H9 (cell line): ENCODE measurements at regions not wholly inside any gene's neighbourhood (a gene's known extent, or its start where the extent isn't known, plus 50 kb on each side); places are given as distances from the start of the nearest gene placed in this dataset.

Experiments
- DNase-seq: peaks from one replicate; pipeline ENCODE4 v3.0.0-alpha.2; 2017
- H2AFZ ChIP-seq: one replicate; pipeline ENCODE4 v1.6.1; 2013; ENCODE audit warnings: mild to moderate bottlenecking, low read length, control low read depth, moderate library complexity
- H2AK5ac ChIP-seq: 2 replicates; pipeline ENCODE4 v1.6.1; 2013; ENCODE audit warnings: low read length, control low read depth, mixed read lengths; ENCODE audit not compliant: insufficient read length
- H2BK120ac ChIP-seq: one replicate; pipeline ENCODE4 v1.6.1; 2013; ENCODE audit warnings: low read depth, mild to moderate bottlenecking, low read length, control low read depth, inconsistent platforms; ENCODE audit not compliant: poor library complexity, severe bottlenecking
- H2BK12ac ChIP-seq: 2 replicates; pipeline ENCODE4 v1.6.1; 2013; ENCODE audit warnings: low read length, control low read depth, mixed read lengths, low read depth; ENCODE audit not compliant: insufficient read length
- H2BK15ac ChIP-seq: 2 replicates; pipeline ENCODE4 v1.6.1; 2013; ENCODE audit warnings: low read depth, low read length, control low read depth
- H2BK20ac ChIP-seq: one replicate; pipeline ENCODE4 v1.6.1; 2013; ENCODE audit warnings: low read depth, mild to moderate bottlenecking, low read length, control low read depth, inconsistent platforms; ENCODE audit not compliant: poor library complexity, severe bottlenecking
- H2BK5ac ChIP-seq: 2 replicates; pipeline ENCODE4 v1.6.1; 2013; ENCODE audit warnings: low read length, control low read depth, mixed read lengths; ENCODE audit not compliant: insufficient read length
- H3K14ac ChIP-seq: 2 replicates; pipeline ENCODE4 v1.6.1; 2013; ENCODE audit warnings: low read length, control low read depth; ENCODE audit not compliant: insufficient read depth
- H3K18ac ChIP-seq: 2 replicates; pipeline ENCODE4 v1.6.1; 2013; ENCODE audit warnings: low read depth, mild to moderate bottlenecking, mixed read lengths, low read length, control low read depth; ENCODE audit not compliant: insufficient read length
- H3K23ac ChIP-seq: 2 replicates; pipeline ENCODE4 v1.6.1; 2013; ENCODE audit warnings: low read length, control low read depth, mixed read lengths, low read depth; ENCODE audit not compliant: insufficient read length
- H3K23me2 ChIP-seq: 2 replicates; pipeline ENCODE4 v1.6.1; 2013; ENCODE audit warnings: low read depth, mild to moderate bottlenecking, mixed read lengths, low read length, control low read depth; ENCODE audit not compliant: insufficient read length, poor library complexity, severe bottlenecking
- H3K27ac ChIP-seq: 2 replicates; pipeline ENCODE4 v1.5.1; 2013; ENCODE audit warnings: low read length, control low read depth, mixed read lengths, low read depth; ENCODE audit not compliant: insufficient read length
- H3K27me3 ChIP-seq: 2 replicates; pipeline ENCODE4 v1.6.1; 2013; ENCODE audit warnings: low read length, control low read depth, inconsistent platforms; ENCODE audit not compliant: insufficient read depth
- H3K4ac ChIP-seq: 2 replicates; pipeline ENCODE4 v1.6.1; 2013; ENCODE audit warnings: low read depth, mild to moderate bottlenecking, control low read depth, inconsistent platforms, low read length, moderate library complexity
- H3K4me1 ChIP-seq: 2 replicates; pipeline ENCODE4 v1.6.1; 2013; ENCODE audit warnings: low read length, control low read depth, inconsistent platforms; ENCODE audit not compliant: insufficient read depth
- H3K4me2 ChIP-seq: 2 replicates; pipeline ENCODE4 v1.6.1; 2013; ENCODE audit warnings: low read length, control low read depth, mixed read lengths; ENCODE audit not compliant: insufficient read length, insufficient read depth
- H3K56ac ChIP-seq: 2 replicates; pipeline ENCODE4 v1.6.1; 2013; ENCODE audit warnings: low read depth, mild to moderate bottlenecking, mixed read lengths, low read length, control low read depth; ENCODE audit not compliant: insufficient read length
- H3K79me1 ChIP-seq: 2 replicates; pipeline ENCODE4 v1.6.1; 2013; ENCODE audit warnings: low read depth, mild to moderate bottlenecking, moderate library complexity, low read length, control low read depth, inconsistent platforms; ENCODE audit not compliant: insufficient read depth, poor library complexity, severe bottlenecking
- H3K79me2 ChIP-seq: 2 replicates; pipeline ENCODE4 v1.6.1; 2013; ENCODE audit warnings: low read length, control low read depth, inconsistent platforms; ENCODE audit not compliant: insufficient read depth
- H3K9ac ChIP-seq: 2 replicates; pipeline ENCODE4 v1.6.1; 2013; ENCODE audit warnings: low read length, control low read depth, mixed read lengths; ENCODE audit not compliant: insufficient read length; ENCODE audit errors: extremely low read depth
- H3K9me3 ChIP-seq: one replicate; pipeline ENCODE4 v1.6.1; 2013; ENCODE audit warnings: low read depth, low read length, inconsistent platforms; ENCODE audit not compliant: control insufficient read depth
- H3T11ph ChIP-seq: one replicate; pipeline ENCODE4 v1.6.1; 2013; ENCODE audit warnings: mild to moderate bottlenecking, low read length, control low read depth, inconsistent platforms
- H4K20me1 ChIP-seq: one replicate; pipeline ENCODE4 v1.6.1; 2013; ENCODE audit not compliant: control insufficient read depth, insufficient read length, insufficient read depth
- H4K5ac ChIP-seq: 2 replicates; pipeline ENCODE4 v1.6.1; 2013; ENCODE audit warnings: low read depth, mild to moderate bottlenecking, mixed read lengths, low read length, control low read depth; ENCODE audit not compliant: insufficient read length
- H4K8ac ChIP-seq: replicated peaks from 2 replicates; pipeline ENCODE4 v1.6.1; 2013; ENCODE audit warnings: low read length, control low read depth, mixed read lengths, low read depth; ENCODE audit not compliant: insufficient read length
- H4K91ac ChIP-seq: 2 replicates; pipeline ENCODE4 v1.6.1; 2013; ENCODE audit warnings: low read depth, mild to moderate bottlenecking, moderate library complexity, mixed read lengths, low read length, control low read depth; ENCODE audit not compliant: insufficient read length
- H3K27ac Mint-ChIP-seq, 3 experiments: 2 replicates in 2 of 3; 3 replicates in 1 of 3; pipeline ENCODE4 v1.8.0; 2020 to 2021; ENCODE audit warnings: mixed read lengths in 3 of 3, mild to moderate bottlenecking in 1 of 3, moderate library complexity in 1 of 3
- H3K27me3 Mint-ChIP-seq: 2 replicates; pipeline ENCODE4 v1.8.0; 2021; ENCODE audit warnings: low read depth, mild to moderate bottlenecking, moderate library complexity, mixed read lengths
- H3K36me3 Mint-ChIP-seq, 3 experiments: 2 replicates in 2 of 3; 3 replicates in 1 of 3; pipeline ENCODE4 v1.8.0; 2020 to 2021; ENCODE audit warnings: low read depth in 3 of 3, mixed read lengths in 3 of 3; ENCODE audit not compliant: insufficient read depth in 1 of 3
- H3K4me1 Mint-ChIP-seq, 2 experiments: 2 replicates each; pipeline ENCODE4 v1.8.0; 2020; ENCODE audit warnings: mixed read lengths in 2 of 2
- H3K4me3 Mint-ChIP-seq, 2 experiments: 2 replicates in 1 of 2; 3 replicates in 1 of 2; pipeline ENCODE4 v1.8.0; 2020 to 2021; ENCODE audit warnings: mild to moderate bottlenecking in 2 of 2, mixed read lengths in 2 of 2, moderate library complexity in 1 of 2
- H3K9me3 Mint-ChIP-seq, 2 experiments: 2 replicates in 1 of 2; 3 replicates in 1 of 2; pipeline ENCODE4 v1.8.0; 2020; ENCODE audit warnings: mild to moderate bottlenecking in 2 of 2, mixed read lengths in 2 of 2, moderate library complexity in 1 of 2
- WGBS: extraction: QIAGEN DNeasy Blood & Tissue Kit; methylation state at CpG from one replicate; pipeline ENCODE4 v1.1.7; 2013; ENCODE audit warnings: missing lambda C conversion rate, low lambda C conversion rate, mixed read lengths; ENCODE audit not compliant: insufficient read length; ENCODE audit errors: extremely low coverage; 5-methylcytosine and 5-hydroxymethylcytosine counted together
- TF ChIP-seq, protein P1 (sequence below): fragments of 200-600 bp; sonication (generic); conservative IDR thresholded peaks from 3 replicates; pipeline ENCODE4 v1.8.0; 2021; ENCODE audit warnings: antibody characterized with exemption, mild to moderate bottlenecking

DNA sequence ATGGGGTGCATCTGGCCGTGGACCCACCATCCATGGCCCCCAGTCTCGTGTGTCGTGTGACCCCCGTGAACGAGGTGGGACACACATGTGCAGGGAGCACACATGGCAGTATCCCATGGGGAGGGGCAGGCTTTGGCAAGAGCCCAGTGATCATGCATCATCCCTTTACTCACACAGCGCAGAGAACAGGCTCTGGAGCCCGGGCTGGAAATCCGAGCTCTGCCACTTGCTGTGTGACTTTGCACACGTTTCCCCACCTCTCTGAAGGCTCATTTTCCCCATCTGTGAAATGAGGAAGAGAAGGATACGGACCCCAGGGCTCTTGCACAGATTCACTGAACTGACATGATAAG, 119.9 kb downstream of the PHETA1 start:
- DNase-seq: no peak
- H3K9ac ChIP-seq: no peak overlapping the region
- H3T11ph ChIP-seq: no peak overlapping the region
- Mint-ChIP-seq H3K4me1 (peaks cover 0 to 11% of the 10 kb centered on the region in 2 experiments; a peak in 2 of 4 replicates), H3K4me3 (no peak overlapping the region), H3K9me3 (peaks cover 2 to 9% of the 10 kb centered on the region in 2 experiments; a peak in 4 of 5 replicates), H3K27ac (no peak overlapping the region), H3K27me3 (no peaks in the 10 kb centered on the region; the same call in none of the 2 replicates), H3K36me3 (peaks cover 0 to 5% (median 3%) of the 10 kb centered on the region in 3 experiments; a peak in 2 of 7 replicates)
- H4K20me1 ChIP-seq: no peaks in the 10 kb centered on the region
- H2BK120ac ChIP-seq: no peak overlapping the region
- no peak overlapping the region for H2BK5ac ChIP-seq
- H3K23ac ChIP-seq: no peak overlapping the region
- no peaks in the 10 kb centered on the region for H3K23me2 ChIP-seq
- no peak overlapping the region for H2BK20ac ChIP-seq
- H2BK12ac ChIP-seq: no peak overlapping the region
- H3K56ac ChIP-seq: no peak overlapping the region
- no CpG with 5 or more reads among the region's 10 CpGs for WGBS
- H3K79me1 ChIP-seq: no peaks in the 10 kb centered on the region
- no peak overlapping the region for H2AFZ ChIP-seq
- H4K8ac ChIP-seq: no peak overlapping the region
- no peaks in the 10 kb centered on the region; the same call in 1 of the 2 replicates for H3K4me1 ChIP-seq
- no peaks in the 10 kb centered on the region for H3K9me3 ChIP-seq
- no peak overlapping the region for H3K27ac ChIP-seq
- H4K91ac ChIP-seq: no peak overlapping the region
- H2AK5ac ChIP-seq: no peak overlapping the region
- no peak overlapping the region for H3K18ac ChIP-seq
- no peak overlapping the region for H2BK15ac ChIP-seq
- TF ChIP-seq, protein P1, sequence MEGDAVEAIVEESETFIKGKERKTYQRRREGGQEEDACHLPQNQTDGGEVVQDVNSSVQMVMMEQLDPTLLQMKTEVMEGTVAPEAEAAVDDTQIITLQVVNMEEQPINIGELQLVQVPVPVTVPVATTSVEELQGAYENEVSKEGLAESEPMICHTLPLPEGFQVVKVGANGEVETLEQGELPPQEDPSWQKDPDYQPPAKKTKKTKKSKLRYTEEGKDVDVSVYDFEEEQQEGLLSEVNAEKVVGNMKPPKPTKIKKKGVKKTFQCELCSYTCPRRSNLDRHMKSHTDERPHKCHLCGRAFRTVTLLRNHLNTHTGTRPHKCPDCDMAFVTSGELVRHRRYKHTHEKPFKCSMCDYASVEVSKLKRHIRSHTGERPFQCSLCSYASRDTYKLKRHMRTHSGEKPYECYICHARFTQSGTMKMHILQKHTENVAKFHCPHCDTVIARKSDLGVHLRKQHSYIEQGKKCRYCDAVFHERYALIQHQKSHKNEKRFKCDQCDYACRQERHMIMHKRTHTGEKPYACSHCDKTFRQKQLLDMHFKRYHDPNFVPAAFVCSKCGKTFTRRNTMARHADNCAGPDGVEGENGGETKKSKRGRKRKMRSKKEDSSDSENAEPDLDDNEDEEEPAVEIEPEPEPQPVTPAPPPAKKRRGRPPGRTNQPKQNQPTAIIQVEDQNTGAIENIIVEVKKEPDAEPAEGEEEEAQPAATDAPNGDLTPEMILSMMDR: no peak
- H3K4me2 ChIP-seq: no peak overlapping the region
- H3K79me2 ChIP-seq: no peaks in the 10 kb centered on the region
- H3K4ac ChIP-seq: no peak overlapping the region
- H3K14ac ChIP-seq: no peak overlapping the region
- H3K27me3 ChIP-seq: no peaks in the 10 kb centered on the region
- H4K5ac ChIP-seq: no peak overlapping the region
